ENCODE measurements at regions not wholly inside any gene's neighbourhood (a gene's known extent, or its start where the extent isn't known, plus 50 kb on each side); places are given as distances from the start of the nearest gene placed in this dataset.
"Not testable (repeated sequence)": the region's sequence is repeated elsewhere in the genome, so short reads cannot be mapped to it uniquely, and the experiment has no call there.

- not testable (repeated sequence) for TF ChIP-seq KDM1A (IDR thresholded peaks at IDR 0.05; ENCODE audit: low read depth); POLR2A (IDR thresholded peaks at IDR 0.05; ENCODE audit: low read length); EP300 (IDR thresholded peaks at IDR 0.05); CTCF (IDR thresholded peaks at IDR 0.05); RAD21 (conservative IDR thresholded peaks at IDR 0.05 in 1 of 2, IDR thresholded peaks at IDR 0.05 in 1 of 2); MAFK (IDR thresholded peaks at IDR 0.05; ENCODE audit: partially characterized antibody); RARB (CRISPR knock-in tag; IDR thresholded peaks at IDR 0.05); ZSCAN20 (CRISPR knock-in tag; IDR thresholded peaks at IDR 0.05); REST (IDR thresholded peaks at IDR 0.05)
These were observed 56.7 kb downstream of the RNU1-4 start for GRCh38 chr1:16797065-16797464.

Measured in A549 (cell line).